Epithelial cell of esophagus (primary cell): ENCODE measurements at regions not wholly inside any gene's neighbourhood (a gene's known extent, or its start where the extent isn't known, plus 50 kb on each side); places are given as distances from the start of the nearest gene placed in this dataset.
A peak's percentile ranks its signal among the peaks of the same experiment; 100 is the strongest.
"Not testable (repeated sequence)": the region's sequence is repeated elsewhere in the genome, so short reads cannot be mapped to it uniquely, and the experiment has no call there.

Source experiments
- DNase-seq: peaks from one replicate; pipeline ENCODE4 v3.0.0; 2010; ENCODE audit warnings: low read depth
- H3K4me3 ChIP-seq: 2 replicates; pipeline ENCODE4 v1.5.1; 2011; ENCODE audit warnings: mild to moderate bottlenecking, low read length, control low read depth
- CTCF ChIP-seq: IDR thresholded peaks from 2 replicates; pipeline ENCODE4 v1.5.1; 2011; ENCODE audit warnings: low read depth, mild to moderate bottlenecking, low read length, control low read depth, inconsistent platforms; ENCODE audit not compliant: insufficient read depth; ENCODE audit errors: missing control alignments

DNA sequence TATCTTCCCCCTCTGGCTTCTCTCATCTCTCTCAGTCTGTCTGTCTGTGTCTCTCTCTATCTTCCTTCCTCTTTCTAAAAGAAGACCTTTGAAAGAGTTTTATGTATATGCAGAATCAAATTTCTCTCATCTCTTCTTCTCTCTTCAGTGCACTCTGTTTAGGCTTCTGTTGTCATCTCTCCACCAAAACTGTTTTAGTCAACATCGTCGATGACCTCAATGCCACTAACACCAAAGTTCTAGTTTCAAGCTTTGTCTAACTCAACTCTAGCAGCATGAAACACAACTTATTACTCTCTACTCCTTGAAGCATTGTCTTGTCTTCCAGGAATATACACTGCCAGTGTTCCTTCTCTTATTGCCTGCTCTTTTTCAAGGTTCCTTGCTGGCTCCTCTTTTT is 163.9 kb downstream of the POTEC start:
- not testable (repeated sequence) for DNase-seq

GRCh38 chr18:14378376-14378775 is 165.0 kb downstream of the POTEC start:
- H3K4me3 ChIP-seq, DNase-seq: not testable (repeated sequence)

More for the DNA sequence above, 163.9 kb downstream of the POTEC start:
- not testable (repeated sequence) for H3K4me3 ChIP-seq

GRCh38 chr18:14361346-14361745 is 182.1 kb downstream of the POTEC start:
- not testable (repeated sequence) for DNase-seq, H3K4me3 ChIP-seq

GRCh38 chr18:14357553-14358297 is 185.7 kb downstream of the POTEC start:
- not testable (repeated sequence) for DNase-seq, H3K4me3 ChIP-seq

DNA sequence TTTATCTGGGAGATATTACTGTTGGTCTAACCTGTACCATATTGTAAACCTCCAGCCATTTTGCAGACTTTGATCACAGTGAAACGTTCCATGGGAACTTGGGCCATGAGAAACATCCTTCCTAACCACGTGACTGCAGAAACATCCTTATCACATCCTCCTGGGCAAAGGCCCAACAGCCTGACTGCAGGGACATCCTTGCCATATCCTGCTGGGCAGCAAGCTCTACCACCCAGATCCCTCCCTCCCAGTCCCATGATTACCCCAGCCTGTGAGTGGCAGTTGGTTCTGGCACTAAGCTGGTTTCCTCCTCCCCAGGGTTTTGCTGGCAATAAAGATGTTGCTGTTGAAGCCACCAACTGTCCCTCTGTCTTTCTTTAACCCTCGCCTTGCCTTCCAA is 201.2 kb downstream of the POTEC start:
- not testable (repeated sequence) for DNase-seq, H3K4me3 ChIP-seq

DNA sequence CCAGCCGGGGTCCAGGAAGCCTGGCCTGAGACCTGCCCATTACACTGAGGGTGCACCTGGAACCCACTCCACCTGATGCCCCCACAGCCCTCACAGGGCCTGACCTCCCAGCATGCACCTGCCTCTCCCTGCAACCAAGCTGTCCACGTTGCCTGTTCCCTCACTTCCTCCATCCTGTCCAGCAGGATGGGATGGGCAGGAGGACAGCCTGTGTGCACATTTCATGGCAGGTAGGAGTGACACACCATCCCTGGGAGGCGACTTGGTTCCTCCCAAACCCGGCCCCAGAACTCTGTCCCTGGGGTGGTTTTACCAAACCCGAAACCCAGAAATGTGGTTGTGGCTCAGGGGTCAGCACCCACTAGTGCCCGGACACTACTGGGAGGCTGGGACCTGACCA is 203.8 kb upstream of the ZNF519 start:
- DNase-seq, H3K4me3 ChIP-seq: not testable (repeated sequence)

- not testable (repeated sequence) for DNase-seq, H3K4me3 ChIP-seq
These were observed 189.0 kb upstream of the ZNF519 start for GRCh38 chr18:14321217-14321616.

DNA sequence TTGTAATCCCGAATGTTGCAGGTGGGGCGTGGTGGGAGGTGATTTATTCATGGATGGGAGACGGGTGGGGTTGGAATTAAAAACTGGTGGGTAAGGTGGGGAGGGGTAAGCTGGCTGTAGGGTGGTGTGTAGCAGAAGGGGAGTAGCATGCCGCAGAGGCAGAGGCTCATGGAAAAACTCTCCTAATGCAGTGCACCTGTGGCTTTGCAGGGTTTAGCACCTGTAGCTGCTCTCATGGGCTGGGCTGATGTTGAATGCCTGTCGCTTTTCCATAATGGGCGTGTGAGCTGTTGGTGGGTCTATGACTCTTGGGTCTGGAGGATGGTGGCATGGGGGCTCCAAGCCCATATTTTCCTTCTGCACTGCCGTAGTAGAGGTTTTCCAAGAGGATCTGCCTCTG is 169.0 kb upstream of the ZNF519 start:
- DNase-seq, H3K4me3 ChIP-seq: not testable (repeated sequence)

- not testable (repeated sequence) for DNase-seq, H3K4me3 ChIP-seq
These were observed 162.8 kb upstream of the ZNF519 start for GRCh38 chr18:14295081-14295480.

GRCh38 chr18:14285053-14285452 is 152.8 kb upstream of the ZNF519 start:
- DNase-seq, result no peak
- TF ChIP-seq CTCF, result no peak
- no peak overlapping the region for H3K4me3 ChIP-seq

GRCh38 chr18:14275391-14275790 is 143.2 kb upstream of the ZNF519 start:
- not testable (repeated sequence) for H3K4me3 ChIP-seq, DNase-seq

DNA sequence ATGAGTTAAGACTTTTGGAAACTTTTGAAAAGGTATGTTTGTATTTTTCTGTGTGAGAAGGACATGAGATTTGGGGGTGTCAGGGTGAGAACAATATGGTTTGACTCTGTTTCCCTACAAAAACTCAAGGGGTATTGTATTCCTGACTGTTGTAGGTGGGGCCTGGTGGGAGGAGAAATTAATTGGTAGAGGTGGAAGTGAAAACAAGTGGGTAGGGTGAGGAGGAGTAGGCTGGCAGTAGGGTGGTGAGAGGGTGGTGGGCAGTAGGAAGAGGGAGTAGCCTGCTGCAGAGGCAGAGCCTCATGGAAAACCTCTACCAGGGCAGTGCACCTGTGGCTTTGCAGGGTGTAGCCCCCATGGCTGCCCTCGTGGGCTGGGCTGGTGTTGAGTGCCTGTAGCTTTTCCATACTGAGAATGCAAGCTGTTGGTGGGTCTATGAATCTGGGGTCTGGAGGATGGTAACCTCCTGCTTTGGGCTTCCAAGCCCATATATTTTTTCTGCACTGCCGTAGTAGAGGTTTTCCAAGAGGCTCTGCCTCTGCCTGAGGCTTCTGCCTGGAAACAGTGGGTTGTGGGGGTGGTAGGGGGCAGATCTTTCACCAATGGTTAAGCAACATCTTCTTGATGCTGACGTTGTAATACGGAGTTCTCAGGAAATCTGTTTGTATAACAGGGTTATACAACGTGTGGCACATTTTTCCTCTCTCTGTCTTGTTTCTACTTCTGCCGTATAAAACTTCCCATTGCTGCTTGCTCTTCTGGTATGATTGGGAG is 133.6 kb upstream of the ZNF519 start:
- DNase-seq, result not testable (repeated sequence)

GRCh38 chr18:14262786-14263185 is 130.6 kb upstream of the ZNF519 start:
- H3K4me3 ChIP-seq, DNase-seq: not testable (repeated sequence)

More for the DNA sequence above, 133.6 kb upstream of the ZNF519 start:
- H3K4me3 ChIP-seq, result not testable (repeated sequence)

- H3K4me3 ChIP-seq, DNase-seq: not testable (repeated sequence)
These were observed 117.9 kb upstream of the ZNF519 start for GRCh38 chr18:14250084-14250677.

DNA sequence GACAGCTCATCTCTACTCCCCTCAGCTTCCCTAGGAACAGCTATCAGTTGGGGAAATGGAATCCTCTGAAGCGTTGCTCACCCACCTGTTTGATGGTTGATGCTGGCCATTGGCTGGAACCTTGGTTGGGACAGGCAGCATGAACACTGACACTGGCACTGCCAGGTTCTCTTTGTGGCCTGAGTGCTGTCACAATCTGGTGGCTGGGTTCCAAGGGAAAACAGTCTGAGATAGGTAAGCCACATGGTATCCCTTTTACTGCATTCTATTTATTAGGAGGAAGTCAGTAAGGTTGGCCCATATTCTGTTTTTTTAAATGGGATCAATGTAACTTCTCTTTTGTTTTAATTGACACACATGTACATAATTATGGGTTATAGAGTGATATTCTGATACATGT is 107.0 kb upstream of the ZNF519 start:
- DNase-seq, H3K4me3 ChIP-seq: not testable (repeated sequence)

DNA sequence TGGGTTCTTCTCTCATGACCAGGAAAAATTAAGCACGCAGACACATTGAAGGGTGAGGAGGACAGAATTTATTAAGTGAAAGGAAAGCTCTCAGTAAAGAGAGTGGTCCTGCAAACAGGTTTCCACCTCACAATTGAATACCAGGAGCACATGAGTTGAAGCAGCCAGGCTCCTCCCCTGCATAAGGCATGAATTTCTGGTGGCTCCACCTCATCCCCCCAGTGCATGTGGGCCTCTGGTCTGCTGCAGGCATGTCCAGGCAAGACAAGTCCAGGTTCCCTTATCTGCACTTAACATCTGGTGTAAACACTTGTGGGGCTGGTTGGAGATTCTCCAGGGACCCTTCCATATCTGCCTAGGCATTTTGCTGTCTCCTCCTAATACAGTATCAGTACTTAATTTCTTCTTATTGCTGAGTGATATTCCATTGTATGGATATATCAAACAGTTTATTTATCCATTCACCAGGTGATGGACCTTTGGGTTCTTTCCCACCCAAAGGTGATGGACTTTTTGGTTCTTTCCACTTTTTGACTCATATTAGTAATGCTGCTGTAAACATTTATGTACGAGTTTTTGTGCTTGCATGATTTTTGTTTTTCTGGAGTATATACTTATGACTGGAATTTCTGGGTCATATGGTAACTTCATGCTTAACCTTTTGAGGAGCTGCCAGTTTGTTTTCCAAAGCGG is 104.3 kb upstream of the ZNF519 start:
- H3K4me3 ChIP-seq, result not testable (repeated sequence)
- peak; percentile 17 for DNase-seq

DNA sequence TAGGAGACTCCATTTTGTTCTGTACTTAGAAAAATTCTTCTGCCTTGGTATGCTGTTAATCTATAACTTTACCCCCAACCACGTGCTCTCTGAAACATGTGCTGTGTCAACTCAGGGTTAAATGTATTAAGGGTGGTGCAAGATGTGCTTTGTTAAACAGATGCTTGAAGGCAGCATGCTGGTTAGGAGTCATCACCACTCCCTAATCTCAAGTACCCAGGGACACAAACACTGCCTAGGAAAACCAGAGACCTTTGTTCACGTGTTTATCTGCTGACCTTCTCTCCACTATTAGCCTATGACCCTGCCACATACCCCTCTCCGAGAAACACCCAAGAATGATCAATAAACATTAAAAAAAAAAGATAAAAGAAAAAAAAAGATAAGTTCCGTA is 93.0 kb upstream of the ZNF519 start:
- not testable (repeated sequence) for H3K4me3 ChIP-seq, DNase-seq
